Hepatocyte (in vitro differentiated cells): ENCODE measurements at regions not wholly inside any gene's neighbourhood (a gene's known extent, or its start where the extent isn't known, plus 50 kb on each side); places are given as distances from the start of the nearest gene placed in this dataset.
"Not testable (repeated sequence)": the region's sequence is repeated elsewhere in the genome, so short reads cannot be mapped to it uniquely, and the experiment has no call there.

ENCODE experiments used
- DNase-seq: peaks from one replicate; pipeline ENCODE4 v3.0.0-alpha.2; 2016; ENCODE audit warnings: low spot score
- H2AFZ ChIP-seq: fragments of 200-600 bp; sonication (generic); 2 replicates; pipeline ENCODE4 v1.6.0; 2016; ENCODE audit warnings: antibody characterized with exemption, mild to moderate bottlenecking
- H3K27ac ChIP-seq: fragments of 200-600 bp; sonication (generic); 2 replicates; pipeline ENCODE4 v1.5.1; 2016; ENCODE audit warnings: mild to moderate bottlenecking
- H3K27me3 ChIP-seq: fragments of 200-600 bp; sonication (generic); 2 replicates; pipeline ENCODE4 v1.6.1; 2016
- H3K36me3 ChIP-seq: fragments of 200-600 bp; sonication (generic); replicated peaks from 2 replicates; pipeline ENCODE4 v1.5.1; 2016; ENCODE audit warnings: low read depth; ENCODE audit not compliant: insufficient read depth
- H3K4me1 ChIP-seq: fragments of 200-600 bp; sonication (generic); 2 replicates; pipeline ENCODE4 v1.5.1; 2016; ENCODE audit warnings: mild to moderate bottlenecking, moderate library complexity; ENCODE audit not compliant: insufficient read depth
- H3K4me2 ChIP-seq: fragments of 200-600 bp; sonication (generic); 2 replicates; pipeline ENCODE4 v1.6.0; 2016
- H3K4me3 ChIP-seq: fragments of 200-600 bp; sonication (generic); 2 replicates; pipeline ENCODE4 v1.5.1; 2016; ENCODE audit warnings: mild to moderate bottlenecking
- H3K79me2 ChIP-seq: fragments of 200-600 bp; sonication (generic); 2 replicates; pipeline ENCODE4 v1.6.0; 2017; ENCODE audit warnings: mild to moderate bottlenecking
- H3K9me2 ChIP-seq: fragments of 200-600 bp; sonication (generic); replicated peaks from 2 replicates; pipeline ENCODE4 v1.6.0; 2017; ENCODE audit warnings: mild to moderate bottlenecking; ENCODE audit not compliant: insufficient read depth
- H3K9me3 ChIP-seq: fragments of 200-600 bp; sonication (generic); 2 replicates; pipeline ENCODE4 v1.5.1; 2016; ENCODE audit warnings: low read depth, mild to moderate bottlenecking
- H4K20me1 ChIP-seq: fragments of 200-600 bp; sonication (generic); 2 replicates; pipeline ENCODE4 v1.6.0; 2016; ENCODE audit warnings: mild to moderate bottlenecking; ENCODE audit not compliant: insufficient read depth, poor library complexity, severe bottlenecking
- CTCF ChIP-seq: fragments of 200-600 bp; sonication (generic); IDR thresholded peaks from 2 replicates; pipeline ENCODE4 v1.5.1; 2016; ENCODE audit warnings: antibody characterized with exemption, mild to moderate bottlenecking; ENCODE audit not compliant: poor library complexity
- EZH2 ChIP-seq: fragments of 200-600 bp; sonication (generic); IDR thresholded peaks from 2 replicates; pipeline ENCODE4 v1.6.1; 2016; ENCODE audit warnings: antibody characterized with exemption, mild to moderate bottlenecking, borderline replicate concordance
- EZH2phosphoT487 ChIP-seq: fragments of 200-600 bp; sonication (generic); IDR thresholded peaks from one replicate; pipeline ENCODE4 v1.6.1; 2018; ENCODE audit warnings: antibody characterized with exemption, mild to moderate bottlenecking, low read depth, moderate library complexity; ENCODE audit not compliant: unreplicated experiment, severe bottlenecking
- WGBS: methylation state at CpG from one replicate; pipeline ENCODE4 v1.1.6; 2016; ENCODE audit warnings: low lambda C conversion rate; ENCODE audit errors: missing lambda C conversion rate; 5-methylcytosine and 5-hydroxymethylcytosine counted together

- H3K4me2 ChIP-seq: no peak overlapping the region
- no peaks in the 10 kb centered on the region for H3K27me3 ChIP-seq
- DNase-seq: no peak
- TF ChIP-seq EZH2: no peak
- TF ChIP-seq CTCF: no peak
- no peak for TF ChIP-seq EZH2phosphoT487
- H3K9me2 ChIP-seq: no peaks in the 10 kb centered on the region
- 77% methylated on average over 3 of the region's 3 CpGs for WGBS
- H3K27ac ChIP-seq: no peak overlapping the region
- H3K9me3 ChIP-seq: no peaks in the 10 kb centered on the region
- no peaks in the 10 kb centered on the region for H3K36me3 ChIP-seq
- no peaks in the 10 kb centered on the region for H3K79me2 ChIP-seq
- no peak overlapping the region for H3K4me3 ChIP-seq
- no peak overlapping the region for H2AFZ ChIP-seq
- H4K20me1 ChIP-seq: no peaks in the 10 kb centered on the region
- H3K4me1 ChIP-seq: no peaks in the 10 kb centered on the region
These were observed 233.2 kb upstream of the CXADR start for GRCh38 chr21:17279663-17280062.

GRCh38 chr21:17293016-17293562, 219.8 kb upstream of the CXADR start:
- not testable (repeated sequence) for H3K36me3 ChIP-seq, H4K20me1 ChIP-seq, H3K4me3 ChIP-seq, H3K9me3 ChIP-seq, DNase-seq, H3K4me2 ChIP-seq, H3K27me3 ChIP-seq, H3K4me1 ChIP-seq, H3K9me2 ChIP-seq, H2AFZ ChIP-seq, H3K79me2 ChIP-seq, H3K27ac ChIP-seq
- WGBS: 96% methylated on average over 8 of the region's 11 CpGs

- H3K4me3 ChIP-seq: no peak overlapping the region
- no peaks in the 10 kb centered on the region for H3K27me3 ChIP-seq
- DNase-seq: no peak
- no peaks in the 10 kb centered on the region for H3K79me2 ChIP-seq
- no peaks in the 10 kb centered on the region for H3K36me3 ChIP-seq
- no peak overlapping the region for H3K4me2 ChIP-seq
- H3K4me1 ChIP-seq: no peaks in the 10 kb centered on the region
- no peaks in the 10 kb centered on the region for H4K20me1 ChIP-seq
- no peak overlapping the region for H3K27ac ChIP-seq
- no peak overlapping the region for H2AFZ ChIP-seq
- no peaks in the 10 kb centered on the region for H3K9me2 ChIP-seq
- WGBS: 72% methylated on average over 5 of the region's 5 CpGs
- TF ChIP-seq EZH2 (no peak), CTCF (no peak), EZH2phosphoT487 (no peak)
- H3K9me3 ChIP-seq: peaks cover 7% of the 10 kb centered on the region
These were observed 216.8 kb upstream of the CXADR start for GRCh38 chr21:17295997-17296396.

- WGBS: 70% methylated on average over 1 of the region's 1 CpG
- not testable (repeated sequence) for H4K20me1 ChIP-seq, H3K9me2 ChIP-seq, H3K36me3 ChIP-seq, H3K79me2 ChIP-seq, DNase-seq, H3K27me3 ChIP-seq, H3K4me1 ChIP-seq, H3K9me3 ChIP-seq, H3K27ac ChIP-seq, H3K4me3 ChIP-seq, H2AFZ ChIP-seq, H3K4me2 ChIP-seq
These were observed 213.3 kb upstream of the CXADR start for GRCh38 chr21:17299576-17299975.

DNA sequence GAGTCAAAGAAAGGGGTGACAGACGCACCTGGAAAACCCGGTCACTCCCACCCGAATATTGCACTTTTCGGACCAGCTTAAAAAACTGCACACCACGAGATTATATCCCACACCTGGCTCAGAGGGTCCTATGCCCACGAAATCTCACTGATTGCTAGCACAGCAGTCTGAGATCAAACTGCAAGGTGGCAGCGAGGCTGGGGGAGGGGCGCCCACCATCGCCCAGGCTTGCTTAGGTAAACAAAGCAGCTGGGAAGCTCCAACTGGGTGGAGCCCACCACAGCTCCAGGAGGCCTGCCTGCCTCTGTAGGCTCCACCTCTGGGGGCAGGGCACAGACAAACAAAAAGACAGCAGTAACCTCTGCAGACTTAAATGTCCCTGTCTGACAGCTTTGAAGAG, 185.1 kb upstream of the CXADR start:
- not testable (repeated sequence) for H3K36me3 ChIP-seq, H3K4me1 ChIP-seq, H2AFZ ChIP-seq, H3K4me2 ChIP-seq, H4K20me1 ChIP-seq, H3K9me3 ChIP-seq, H3K9me2 ChIP-seq, H3K27me3 ChIP-seq, H3K79me2 ChIP-seq, DNase-seq, H3K4me3 ChIP-seq, H3K27ac ChIP-seq
- whole genome bisulfite sequencing: 62% methylated on average over 8 of the region's 9 CpGs
